Hematopoietic multipotent progenitor cell treated with erythropoietin and hydrocortisone succinate and interleukin-3 and kit ligand, for 8 days (in vitro differentiated cells): ENCODE measurements at regions not wholly inside any gene's neighbourhood (a gene's known extent, or its start where the extent isn't known, plus 50 kb on each side); places are given as distances from the start of the nearest gene placed in this dataset.
"Not testable (repeated sequence)": the region's sequence is repeated elsewhere in the genome, so short reads cannot be mapped to it uniquely, and the experiment has no call there.

Experiments
- DNase-seq: peaks from one replicate; pipeline ENCODE4 v3.0.0-alpha.2; 2015

DNA sequence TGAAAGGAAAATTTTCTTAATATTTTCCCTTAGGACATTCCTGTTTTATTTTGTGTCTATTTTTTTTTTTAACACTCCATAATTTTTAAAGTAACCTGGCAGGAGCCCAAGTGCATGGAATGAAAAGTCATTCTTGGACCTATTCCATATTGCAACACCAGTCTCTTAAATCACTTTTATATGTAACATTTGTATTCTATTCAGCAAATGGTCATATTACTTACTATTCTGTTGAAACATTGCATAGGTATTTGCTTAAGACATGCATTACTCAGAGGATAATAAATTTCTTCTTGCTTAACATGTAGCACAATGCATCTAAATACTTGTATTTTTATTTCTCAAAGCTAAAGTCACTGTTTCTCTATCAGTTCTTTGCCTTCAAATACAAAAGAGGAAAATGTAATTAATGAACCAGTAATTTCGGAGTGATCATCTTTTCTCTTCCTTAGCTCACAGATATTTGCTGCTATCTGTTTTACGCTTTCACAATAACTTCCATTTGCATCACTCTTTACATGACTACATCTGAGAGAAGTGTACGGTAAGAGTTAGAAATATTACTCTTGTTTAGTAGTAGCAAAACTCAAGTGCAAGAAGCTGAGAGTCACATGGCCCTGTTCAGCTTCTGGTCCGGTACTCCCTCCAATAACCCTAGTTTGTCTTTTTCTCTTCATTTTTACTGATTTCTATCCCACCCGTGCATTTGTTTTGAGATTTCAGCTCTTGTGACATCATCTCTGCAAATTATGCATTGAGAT, 394.8 kb downstream of the USP25 start:
- DNase-seq = no peak

DNA sequence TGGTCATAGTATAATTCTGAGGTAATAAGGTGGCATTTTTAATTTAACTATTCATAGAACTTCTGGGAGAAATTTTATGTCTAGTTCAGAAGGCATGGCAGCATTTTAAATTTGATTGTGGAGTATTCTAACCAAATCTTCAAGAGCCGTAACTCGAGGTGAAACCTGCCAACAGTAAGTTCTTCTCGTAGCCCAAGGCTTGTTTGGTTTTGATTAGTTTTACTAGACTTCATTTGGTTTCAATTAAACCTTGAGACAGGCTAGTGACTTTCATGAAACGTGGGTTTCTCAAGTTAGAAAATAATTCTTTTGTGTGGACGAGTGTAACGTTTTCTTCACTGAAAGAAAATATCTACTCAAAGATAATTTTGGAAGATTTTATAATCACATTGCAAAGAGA, 395.5 kb downstream of the USP25 start:
- DNase-seq = no peak

DNA sequence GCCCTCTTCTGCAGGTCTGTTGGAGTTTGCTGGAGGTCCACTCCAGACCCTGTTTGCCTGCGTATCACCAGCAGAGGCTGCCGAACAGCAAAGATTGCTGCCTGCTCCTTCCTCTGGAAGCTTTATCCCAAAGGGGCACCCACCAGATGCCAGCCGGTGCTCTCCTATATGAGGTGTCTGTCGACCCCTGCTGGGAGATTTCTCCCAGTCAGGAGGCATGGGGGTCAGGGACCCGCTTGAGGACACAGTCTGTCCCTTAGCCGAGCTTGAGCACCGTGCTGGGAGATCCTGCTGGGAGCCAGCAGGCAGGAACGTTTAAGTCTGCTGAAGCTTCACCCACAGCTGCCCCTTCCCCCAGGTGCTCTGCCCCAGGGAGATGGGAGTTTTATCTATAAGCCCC, 402.7 kb downstream of the USP25 start:
- DNase-seq = not testable (repeated sequence)

DNA sequence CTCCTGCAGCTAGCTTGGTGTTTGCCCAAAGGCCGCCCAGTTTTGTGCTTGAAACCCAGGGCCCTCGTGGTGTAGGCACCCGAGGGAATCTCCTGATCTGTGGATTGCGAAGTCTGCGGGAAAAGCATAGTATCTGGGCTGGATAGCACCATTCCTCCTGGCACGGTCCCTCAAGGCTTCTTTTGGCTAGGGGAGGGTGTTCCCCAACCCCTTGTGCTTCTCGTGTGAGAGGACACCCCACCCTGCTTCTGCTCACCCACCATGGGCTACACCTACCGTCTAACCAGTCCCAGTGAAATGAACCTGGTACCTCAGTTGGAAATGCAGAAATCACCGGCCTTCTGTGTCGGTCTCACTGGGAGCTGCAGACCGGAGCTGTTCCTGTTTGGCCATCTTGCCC, 403.5 kb downstream of the USP25 start:
- no peak for DNase-seq

DNA sequence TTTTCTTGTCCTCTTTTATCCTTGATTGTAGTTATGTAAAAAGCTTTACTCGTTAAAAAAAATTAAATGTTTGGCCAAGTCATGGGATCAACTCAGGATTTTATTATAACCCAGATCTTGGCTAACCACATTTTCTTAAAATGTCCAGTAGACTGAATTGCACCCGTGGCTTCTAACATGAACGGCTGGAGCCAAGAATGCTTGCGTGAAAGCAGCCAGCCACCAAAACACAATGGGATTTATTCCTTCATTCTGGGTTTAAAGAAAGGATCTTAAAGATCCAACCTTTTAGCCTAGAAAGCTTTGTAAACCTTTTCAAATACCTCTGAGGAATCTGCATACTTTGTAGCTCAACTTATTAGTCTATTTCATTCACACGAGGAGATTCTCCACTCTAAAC, 404.4 kb downstream of the USP25 start:
- no peak for DNase-seq

DNA sequence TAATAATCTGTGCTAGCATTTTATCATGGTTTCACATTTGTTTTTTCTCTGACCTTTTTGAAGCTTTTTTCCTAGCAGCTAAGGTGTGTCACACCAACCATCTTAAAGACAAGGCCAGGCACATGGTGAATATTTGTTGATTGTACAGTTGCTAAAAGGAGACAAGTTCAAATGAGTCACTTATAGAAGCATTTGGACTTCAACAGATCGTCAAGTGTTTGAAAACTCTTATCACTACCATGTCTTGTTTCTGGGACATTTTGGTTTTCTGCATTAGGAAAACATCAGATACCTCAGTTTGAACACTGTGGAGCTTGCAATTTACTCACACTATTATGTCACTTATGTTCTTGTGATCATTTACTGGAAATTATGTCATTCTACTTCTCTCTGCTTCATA, 407.3 kb downstream of the USP25 start:
- DNase-seq = no peak

DNA sequence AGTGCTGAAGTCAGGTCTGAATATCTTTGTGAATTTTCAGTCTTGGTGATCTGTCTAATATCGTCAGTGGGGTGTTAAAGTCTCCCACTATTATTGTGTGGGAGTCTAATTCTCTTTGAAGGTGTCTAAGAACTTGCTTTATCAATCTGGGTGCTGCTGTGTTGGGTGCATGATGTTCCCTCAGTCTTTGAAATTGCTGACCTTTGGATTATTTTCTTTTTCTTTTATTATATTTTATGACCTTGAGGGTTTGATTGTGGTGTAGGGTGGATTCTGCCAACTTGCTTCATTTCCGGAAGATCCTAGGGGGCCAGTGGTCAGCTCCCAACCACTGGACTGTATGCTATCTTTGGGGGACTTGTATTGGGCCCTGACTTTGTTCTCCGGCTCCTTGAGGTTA, 415.3 kb downstream of the USP25 start:
- DNase-seq = no peak

DNA sequence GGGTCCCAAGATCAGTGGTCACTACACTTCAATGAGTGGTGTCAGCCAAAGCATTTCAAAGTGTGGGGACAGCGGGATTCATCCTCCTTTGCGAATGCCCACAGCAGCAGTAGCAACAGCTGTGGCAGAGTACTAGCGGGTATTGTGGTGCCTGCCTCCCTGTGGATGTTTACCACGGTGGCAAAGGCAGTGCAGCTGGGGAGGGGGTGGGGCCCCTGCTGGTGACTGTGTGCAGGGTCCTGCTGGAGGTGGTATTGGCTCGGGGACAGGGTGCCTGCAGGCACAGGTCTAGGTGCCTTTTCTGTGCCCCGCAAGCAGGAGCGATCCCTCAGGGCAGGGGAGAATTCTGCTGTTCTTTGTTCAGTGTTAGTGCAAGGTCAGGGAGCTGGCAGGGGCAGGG, 415.7 kb downstream of the USP25 start:
- DNase-seq = no peak

DNA sequence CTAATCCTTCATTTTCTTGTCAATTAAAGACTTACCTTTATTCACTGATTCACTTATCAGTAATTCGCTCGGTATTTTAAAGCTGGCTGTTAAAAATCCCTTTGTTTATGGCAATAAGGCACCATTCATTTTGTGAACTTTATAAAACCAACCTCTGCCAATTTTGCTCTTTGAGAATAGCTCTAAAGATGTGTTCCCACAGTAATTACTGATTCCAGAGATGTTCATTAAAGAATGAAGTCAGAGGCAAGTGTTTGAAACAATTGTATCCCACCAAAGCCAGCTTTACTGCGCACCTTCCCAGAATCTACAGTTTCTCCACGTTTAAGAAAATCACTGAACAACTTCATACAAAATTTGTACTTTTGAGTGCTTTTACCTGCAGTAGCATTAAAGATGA, 424.5 kb downstream of the USP25 start:
- no peak for DNase-seq

DNA sequence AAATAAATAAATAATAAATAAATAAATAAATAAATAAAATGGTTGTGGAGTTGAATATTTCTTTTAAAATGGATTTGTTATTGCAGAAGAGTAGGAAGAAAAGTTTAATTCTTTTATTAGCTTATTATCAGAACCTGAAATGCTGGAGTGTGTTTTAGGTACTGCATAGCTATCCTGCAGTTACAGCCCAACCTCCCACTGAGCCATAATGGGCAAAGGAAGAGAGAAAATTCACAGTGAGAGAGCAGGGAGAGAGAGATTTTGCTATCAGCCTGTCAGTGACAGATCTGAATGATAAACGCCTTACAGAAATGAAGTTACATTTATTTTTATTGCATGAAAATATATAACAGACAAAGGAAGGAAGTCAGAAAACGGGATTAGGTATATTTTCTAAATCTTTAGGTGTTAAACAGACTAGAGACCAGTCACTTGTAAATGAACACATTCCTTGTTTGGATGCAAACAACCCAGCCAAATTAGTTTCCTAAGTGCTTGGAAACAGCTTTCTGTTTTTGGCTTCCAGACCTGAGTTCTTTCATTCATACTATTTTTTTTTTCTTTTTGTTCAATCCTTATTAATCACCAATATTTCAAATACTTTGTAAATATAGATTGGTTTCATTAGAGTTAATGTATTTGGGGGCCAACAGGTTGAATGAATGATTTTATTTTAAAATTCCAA, 425.3 kb downstream of the USP25 start:
- DNase-seq = no peak

DNA sequence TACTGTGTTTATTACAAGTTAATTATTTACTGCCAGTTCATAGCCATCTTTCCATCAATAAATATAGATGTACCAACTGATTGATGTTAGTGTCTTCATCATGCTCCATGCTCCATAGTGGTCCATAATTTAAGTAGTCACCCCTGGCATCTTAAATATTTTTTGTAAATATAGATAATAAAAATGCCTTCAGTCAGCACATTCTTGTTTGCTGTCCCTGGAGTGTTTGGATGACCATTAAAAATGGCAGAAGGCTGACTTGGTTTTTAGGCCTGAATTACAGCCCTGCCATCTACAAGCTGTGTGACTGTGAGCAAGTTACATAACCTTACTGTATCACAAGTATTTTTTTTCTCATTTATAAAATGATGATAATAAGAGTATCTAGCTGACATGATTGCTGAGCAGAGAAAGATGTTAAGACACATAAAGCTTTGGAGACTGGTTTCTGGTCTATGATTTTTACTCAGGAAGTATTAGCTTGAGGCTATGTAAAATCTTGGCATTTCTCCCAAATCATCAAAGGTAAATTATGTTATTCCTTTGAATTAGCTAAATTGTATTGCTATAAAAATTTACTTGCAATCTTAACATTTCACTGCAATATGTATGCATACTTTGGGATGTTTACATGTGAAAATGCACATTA, 427.2 kb downstream of the USP25 start:
- DNase-seq = no peak

DNA sequence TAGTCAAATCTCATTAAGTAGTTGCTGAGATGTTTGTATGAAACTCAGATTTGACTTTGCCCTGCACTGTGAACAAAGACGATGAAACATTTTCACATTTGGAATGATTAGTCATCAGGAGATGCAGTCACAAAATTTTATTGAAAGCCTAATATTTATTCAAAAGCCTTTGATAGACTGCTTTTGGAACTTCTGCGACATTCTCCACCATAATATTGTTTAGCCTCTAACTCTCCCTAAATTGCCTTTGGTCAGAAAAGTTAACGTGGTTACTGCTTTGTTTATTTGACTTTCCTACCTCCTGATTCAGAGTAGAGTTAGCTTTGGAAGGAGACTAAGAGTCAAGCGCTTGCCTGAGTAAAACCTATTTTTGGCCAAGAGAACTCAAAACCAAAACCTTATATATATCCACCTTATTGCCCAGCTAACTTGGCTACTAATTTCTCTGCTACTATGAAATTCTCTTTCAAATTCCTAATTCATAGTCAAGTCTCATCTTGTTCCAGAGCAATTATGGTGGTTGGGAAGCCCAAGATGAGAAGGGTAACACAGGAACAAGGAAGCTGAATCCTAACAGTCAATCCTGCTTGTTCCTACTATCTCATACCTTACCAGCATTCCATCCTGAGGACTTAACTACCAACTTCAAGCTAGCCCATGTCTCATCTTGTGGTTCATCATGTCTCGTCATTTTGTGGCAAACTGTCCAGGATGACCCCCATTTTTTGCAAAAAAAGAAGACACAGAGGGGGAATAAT, 429.6 kb downstream of the USP25 start:
- no peak for DNase-seq

DNA sequence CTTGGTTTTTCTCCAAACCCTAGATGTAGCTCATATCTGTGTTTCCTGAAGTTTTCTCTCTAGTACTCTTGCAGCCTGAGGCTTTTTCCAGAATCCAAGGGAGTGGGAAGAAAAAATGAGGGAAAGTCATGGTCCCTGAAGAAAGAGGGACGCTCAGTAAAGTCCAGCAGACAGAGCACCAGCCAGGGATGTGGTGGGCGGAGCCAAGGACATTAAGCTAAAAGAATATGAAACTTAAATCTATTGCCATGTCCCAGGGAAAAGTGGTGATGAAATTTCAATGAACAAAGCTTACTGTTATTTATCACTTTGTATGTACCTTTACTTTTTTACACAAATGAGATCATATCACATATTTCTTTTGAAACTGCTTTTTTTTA, 430.2 kb downstream of the USP25 start:
- no peak for DNase-seq

DNA sequence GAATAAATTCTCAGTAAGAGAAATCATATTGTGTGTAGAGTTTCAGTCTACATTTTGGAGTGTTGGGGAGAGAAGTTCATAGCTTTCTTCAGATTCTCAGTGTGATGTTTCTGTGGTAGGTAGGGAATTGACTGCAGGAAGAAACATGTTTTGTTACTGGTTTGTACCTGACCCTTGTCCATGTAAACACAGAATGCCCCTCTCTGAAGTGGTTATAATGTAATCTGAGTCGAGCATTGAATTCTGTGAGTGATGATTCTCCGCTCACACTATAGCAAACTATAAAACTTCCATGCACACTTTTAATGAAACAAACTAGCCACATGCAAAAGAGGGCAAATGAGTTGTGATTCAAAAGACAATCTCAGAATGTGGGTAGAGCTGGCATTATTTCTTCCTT, 433.2 kb downstream of the USP25 start:
- no peak for DNase-seq

DNA sequence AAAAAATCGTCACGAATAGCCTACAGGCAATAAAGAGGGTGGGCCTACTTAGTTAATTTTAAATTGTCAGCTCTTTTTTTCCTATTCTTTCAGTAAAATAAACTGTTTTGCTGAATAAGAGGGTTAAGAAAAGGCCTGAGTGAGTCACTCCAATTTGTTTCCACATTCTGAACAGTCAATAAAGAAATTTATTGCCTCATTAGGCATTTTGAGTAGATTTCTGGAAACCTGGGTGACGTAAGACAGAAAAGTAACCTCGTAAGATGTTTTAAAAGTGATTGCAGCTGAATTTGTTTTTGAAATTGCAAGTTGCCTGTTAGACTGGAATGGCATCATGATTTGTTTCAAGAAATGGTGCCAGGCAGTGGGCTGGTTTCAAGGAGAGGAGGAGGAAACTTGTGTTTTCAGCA, 439.3 kb downstream of the USP25 start:
- DNase-seq = no peak

DNA sequence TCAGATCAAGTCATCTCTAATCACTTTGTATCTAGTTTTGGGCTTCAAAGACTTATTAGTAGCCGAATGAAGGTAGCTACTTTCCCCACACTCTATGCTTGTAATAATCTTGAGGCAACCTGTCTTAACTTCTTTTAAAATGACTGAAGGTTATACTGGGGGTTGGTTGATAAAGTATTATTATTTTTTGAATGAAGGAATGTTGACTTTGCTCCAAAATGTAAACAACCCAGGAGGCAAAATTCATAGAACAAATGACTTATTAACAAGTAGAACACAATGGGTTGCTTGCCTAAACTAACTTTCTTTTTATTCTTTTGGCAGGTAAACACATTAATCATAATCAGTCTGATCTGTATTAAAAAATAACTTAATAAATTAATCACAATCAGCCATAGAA, 440.0 kb downstream of the USP25 start:
- no peak for DNase-seq

DNA sequence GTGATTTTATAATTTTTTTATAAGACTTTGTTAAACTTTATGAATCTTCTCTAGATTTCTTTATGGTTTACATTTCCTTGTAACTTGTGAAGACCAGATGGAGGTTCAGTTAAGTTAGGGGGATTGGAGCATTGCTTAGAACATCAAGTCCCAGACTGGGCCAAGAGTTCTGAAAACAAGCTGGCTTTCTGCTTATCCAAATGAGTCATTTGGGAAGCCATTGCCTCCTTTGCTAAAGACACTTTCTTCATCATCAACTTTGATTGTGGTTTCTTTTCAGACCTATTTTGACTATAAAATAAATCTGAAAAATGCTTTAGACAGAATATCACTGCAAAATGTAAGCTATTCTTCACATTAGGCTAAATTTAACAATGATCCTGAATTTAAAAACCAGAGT, 446.8 kb downstream of the USP25 start:
- no peak for DNase-seq

DNA sequence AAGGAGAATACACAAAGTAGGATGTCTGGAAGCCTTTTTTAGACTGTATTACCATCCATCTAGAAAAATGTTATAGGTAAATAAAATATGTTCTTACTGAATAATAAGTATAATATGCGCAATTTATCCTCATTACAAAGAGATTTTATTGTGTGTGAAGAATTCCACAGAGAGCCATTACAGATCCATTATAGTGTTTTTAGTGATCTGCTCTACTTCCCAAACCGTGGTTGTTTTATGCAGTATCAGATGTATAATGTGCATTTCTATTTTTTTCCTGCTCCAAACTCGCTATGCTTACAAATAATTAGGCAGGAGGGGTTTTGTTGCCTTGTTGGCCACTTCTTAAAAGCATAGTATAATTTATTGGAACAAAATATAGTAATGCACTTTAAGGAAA, 447.8 kb downstream of the USP25 start:
- no peak for DNase-seq

DNA sequence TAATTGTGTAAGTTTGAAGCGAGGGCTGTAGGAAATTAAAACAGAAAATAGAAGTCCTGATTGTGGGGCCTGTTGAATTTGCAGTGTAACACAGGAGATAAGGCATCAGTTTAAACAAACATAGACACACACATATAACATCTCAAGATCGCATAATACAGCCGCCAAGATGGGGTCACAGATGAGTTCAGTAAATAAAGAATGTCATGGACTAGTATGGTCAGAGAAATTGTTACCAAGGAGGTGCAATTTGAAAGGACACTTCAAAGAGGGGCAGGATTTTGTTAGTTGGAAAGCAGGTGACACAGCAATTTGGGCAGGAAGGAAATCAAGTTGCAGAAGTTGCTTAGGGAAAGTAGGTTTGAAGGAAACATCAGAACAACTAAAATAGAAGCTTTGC, 450.0 kb downstream of the USP25 start:
- peak; percentile 5 for DNase-seq

DNA sequence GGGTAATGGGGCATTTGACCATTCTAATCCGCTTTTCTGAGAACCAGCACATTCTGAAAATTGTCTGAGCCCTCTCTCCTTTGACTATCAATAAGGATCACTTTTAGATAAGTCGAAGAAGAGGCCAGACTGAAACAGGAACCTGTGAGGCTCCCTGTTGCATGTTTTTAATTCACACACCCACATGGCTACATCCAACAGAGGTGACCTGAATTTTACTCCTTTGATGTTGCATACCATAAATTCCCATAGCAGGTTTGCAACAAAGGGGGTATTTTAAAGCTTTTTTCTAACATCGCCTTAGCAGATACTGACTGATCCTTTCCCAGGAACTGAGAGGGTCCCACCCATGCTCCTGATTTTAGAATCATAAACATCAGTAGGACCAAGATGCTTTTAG, 450.8 kb downstream of the USP25 start:
- DNase-seq = no peak

DNA sequence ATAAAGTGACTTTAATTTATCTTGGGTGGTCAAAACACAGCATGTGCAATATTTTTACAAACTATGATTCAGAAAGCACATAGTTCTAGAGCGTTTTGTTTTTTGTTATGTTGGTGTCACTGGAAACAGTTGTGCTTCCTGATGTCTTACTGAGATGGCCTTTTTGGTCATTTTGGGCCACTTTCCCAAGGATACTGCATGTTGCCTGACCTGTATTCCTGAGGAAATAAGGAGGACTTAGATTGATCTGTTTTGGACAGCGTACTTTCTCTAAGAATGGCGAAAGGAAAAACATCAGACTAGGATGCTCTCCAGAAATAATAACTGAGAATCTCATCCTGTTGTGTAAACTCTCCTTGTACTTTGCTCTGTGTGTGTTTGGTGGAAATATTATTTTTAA, 451.2 kb downstream of the USP25 start:
- DNase-seq = no peak

DNA sequence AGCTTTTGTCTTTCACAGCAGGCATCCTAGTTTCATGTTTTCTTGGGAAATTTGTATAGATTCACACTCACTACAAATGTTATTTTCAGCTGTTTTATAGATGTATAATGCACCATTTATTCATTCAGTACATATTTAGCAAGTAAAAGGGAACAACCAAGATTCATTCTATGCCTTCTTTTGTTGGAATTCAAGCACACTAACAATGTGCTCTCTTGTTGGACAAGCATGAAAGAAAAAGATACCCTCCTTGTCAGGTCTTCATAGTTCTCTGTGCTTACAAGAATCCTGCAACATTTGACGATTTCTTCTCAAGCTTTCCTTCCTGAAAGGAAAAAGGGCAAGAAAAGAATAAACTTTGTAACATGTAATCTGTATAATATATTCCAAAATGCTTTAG, 456.0 kb downstream of the USP25 start:
- DNase-seq = no peak

DNA sequence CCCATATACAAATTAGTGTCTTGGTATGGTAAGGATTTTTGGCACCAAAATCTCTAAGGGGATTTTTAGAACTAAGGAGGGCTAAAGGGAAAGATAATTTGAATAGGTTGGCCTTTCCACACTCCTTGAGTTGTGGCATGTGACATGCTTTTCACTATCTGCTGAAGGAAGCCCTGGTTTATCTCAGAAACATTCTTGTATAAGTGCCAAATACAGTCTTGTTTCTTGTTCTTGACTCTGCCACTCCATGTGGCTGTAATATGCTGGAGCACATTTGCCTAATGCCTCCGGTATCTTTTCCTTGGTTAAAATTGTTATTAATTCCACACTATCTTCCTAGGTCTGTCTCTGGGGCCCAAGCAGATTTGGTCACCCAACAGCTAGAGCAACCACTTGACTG, 457.0 kb downstream of the USP25 start:
- peak; percentile 48 for DNase-seq
